Neutrophil (primary cell): ENCODE measurements at regions not wholly inside any gene's neighbourhood (a gene's known extent, or its start where the extent isn't known, plus 50 kb on each side); places are given as distances from the start of the nearest gene placed in this dataset.

ENCODE experiments used
- H3K27ac ChIP-seq: fragments of 200-600 bp; sonication (generic); 2 replicates; pipeline ENCODE4 v1.5.1; 2016; ENCODE audit warnings: mild to moderate bottlenecking, moderate library complexity
- H3K27me3 ChIP-seq: fragments of 200-600 bp; sonication (generic); 2 replicates; pipeline ENCODE4 v1.6.0; 2016; ENCODE audit warnings: mild to moderate bottlenecking
- H3K36me3 ChIP-seq: fragments of 200-600 bp; sonication (generic); 2 replicates; pipeline ENCODE4 v1.5.1; 2017
- H3K4me1 ChIP-seq, 2 experiments: fragments of 200-600 bp in 1 of 2; sonication (generic) in 1 of 2; 1 replicate in 1 of 2; 2 replicates in 1 of 2; pipeline versions ENCODE4 v1.5.1 to v1.6.1; 2013 to 2016; ENCODE audit warnings: low read depth in 1 of 2, low read length in 1 of 2, mild to moderate bottlenecking in 1 of 2, moderate library complexity in 1 of 2; ENCODE audit not compliant: control insufficient read depth in 1 of 2, insufficient read depth in 1 of 2
- H3K4me3 ChIP-seq, 2 experiments: fragments of 200-600 bp in 1 of 2; sonication (generic) in 1 of 2; 1 replicate in 1 of 2; 2 replicates in 1 of 2; pipeline ENCODE4 v1.5.1; 2013 to 2016; ENCODE audit warnings: low read depth in 1 of 2, low read length in 1 of 2, mild to moderate bottlenecking in 1 of 2, moderate library complexity in 1 of 2
- H3K9me3 ChIP-seq: fragments of 200-600 bp; sonication (generic); 2 replicates; pipeline ENCODE4 v1.5.1; 2016
- CTCF ChIP-seq: fragments of 200-600 bp; sonication (generic); IDR thresholded peaks from 2 replicates; pipeline ENCODE4 v1.5.1; 2016; ENCODE audit warnings: antibody characterized with exemption

GRCh38 chr20:58569241-58570125, 54.3 kb upstream of the APCDD1L start:
- Histone ChIP-seq H3K4me3 (no peak overlapping the region), H3K36me3 (no peaks in the 10 kb centered on the region), H3K27ac (no peak overlapping the region), H3K4me1 (peaks cover 0 to 4% of the 10 kb centered on the region in 2 experiments), H3K27me3 (peaks cover 14% of the 10 kb centered on the region), H3K9me3 (no peaks in the 10 kb centered on the region)
- TF ChIP-seq CTCF, result no peak

DNA sequence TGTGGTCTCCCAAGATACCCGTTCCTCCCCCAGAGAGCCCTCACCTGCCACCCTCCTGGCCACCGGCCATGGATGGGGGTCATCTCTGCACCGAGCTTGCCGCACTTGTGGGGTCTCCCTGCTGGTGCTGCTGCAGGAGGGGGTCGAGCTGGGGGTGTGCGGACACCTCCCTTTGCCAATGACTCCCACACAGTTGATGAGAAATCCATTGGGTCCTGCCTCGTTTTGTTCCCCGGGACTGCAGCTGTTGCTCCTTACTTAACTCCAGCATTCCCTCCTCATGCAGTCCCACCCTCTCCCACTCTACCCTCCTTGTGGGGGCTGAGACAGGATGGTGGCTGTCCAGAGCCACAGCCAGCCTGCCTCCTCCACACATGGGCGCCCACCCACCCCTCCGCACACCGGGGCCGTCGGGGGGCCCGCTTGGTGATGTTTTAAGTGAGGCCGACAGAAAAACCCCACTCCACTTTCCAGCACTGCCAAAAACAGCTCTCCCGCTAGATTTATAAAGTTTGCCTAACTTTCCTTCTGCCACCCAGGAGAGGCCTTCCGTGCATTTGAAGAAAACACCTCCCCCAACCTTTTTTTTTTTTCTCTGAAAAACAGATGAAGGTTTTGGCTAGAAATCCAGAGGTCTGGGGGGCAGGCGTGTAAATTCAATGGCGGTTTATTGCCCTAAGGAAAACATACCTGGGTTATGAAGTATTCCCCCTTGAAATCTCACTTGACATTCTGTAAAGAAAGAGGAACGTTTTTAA, 53.5 kb upstream of the APCDD1L start:
- no peak for TF ChIP-seq CTCF
- no peaks in the 10 kb centered on the region for H3K36me3 ChIP-seq
- peaks cover 0 to 4% of the 10 kb centered on the region in 2 experiments for H3K4me1 ChIP-seq
- peaks cover 14% of the 10 kb centered on the region for H3K27me3 ChIP-seq
- no peak overlapping the region for H3K27ac ChIP-seq
- H3K9me3 ChIP-seq, result no peaks in the 10 kb centered on the region
- H3K4me3 ChIP-seq, result no peak overlapping the region

- no peak for TF ChIP-seq CTCF
- no peaks in the 10 kb centered on the region for H3K9me3 ChIP-seq
These were observed 52.9 kb upstream of the APCDD1L start for GRCh38 chr20:58568126-58568482.

DNA sequence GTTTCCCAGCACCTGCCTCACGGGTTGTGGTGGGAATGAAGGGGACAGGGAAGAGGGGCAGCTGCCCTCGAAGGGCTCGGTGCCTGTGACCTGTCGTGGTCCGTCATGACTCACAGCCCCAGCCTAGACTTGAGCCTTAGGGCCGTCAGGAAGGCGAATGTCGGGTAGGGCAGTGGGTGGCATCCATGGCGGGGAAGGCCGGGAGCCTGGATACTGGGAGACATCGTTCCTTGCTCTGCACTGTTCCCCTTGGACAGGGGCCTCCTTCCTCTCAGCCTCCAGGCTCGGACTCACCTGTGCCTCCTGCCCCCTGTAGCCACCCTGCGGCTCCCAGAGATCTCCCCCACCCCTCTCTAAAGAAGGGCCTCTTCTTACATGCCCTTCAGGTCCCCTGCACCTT, 52.2 kb upstream of the APCDD1L start:
- no peak for TF ChIP-seq CTCF
- no peak overlapping the region for H3K4me3 ChIP-seq

More at GRCh38 chr20:58568126-58568482, 52.9 kb upstream of the APCDD1L start:
- no peak overlapping the region for H3K4me3 ChIP-seq
- peaks cover 0 to 4% of the 10 kb centered on the region in 2 experiments for H3K4me1 ChIP-seq
- H3K27me3 ChIP-seq, result peaks cover 11% of the 10 kb centered on the region
- H3K36me3 ChIP-seq, result no peaks in the 10 kb centered on the region
- H3K27ac ChIP-seq, result no peak overlapping the region

DNA sequence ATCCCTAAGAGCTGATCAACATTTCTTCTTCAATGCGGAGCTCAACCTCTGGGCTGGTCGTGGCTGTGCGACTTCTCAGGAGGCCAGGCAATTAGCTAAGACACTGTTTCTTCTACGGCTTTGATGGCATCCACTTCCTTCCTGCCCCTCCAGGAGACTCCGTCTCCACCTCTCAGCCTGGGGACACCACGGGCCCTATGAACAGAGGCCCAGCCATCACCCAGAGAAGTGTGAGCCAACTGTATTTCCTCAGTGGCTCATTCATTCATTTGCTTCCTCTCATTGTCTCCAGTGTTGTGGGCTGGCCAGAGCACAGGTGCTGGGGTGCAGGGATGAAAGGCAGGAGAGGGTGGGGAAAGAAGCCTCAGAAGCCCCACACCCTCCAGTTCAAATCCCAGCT, 51.8 kb upstream of the APCDD1L start:
- Histone ChIP-seq H3K27ac (no peak overlapping the region), H3K9me3 (no peaks in the 10 kb centered on the region), H3K36me3 (no peaks in the 10 kb centered on the region)

More for the DNA sequence above, 52.2 kb upstream of the APCDD1L start:
- H3K9me3 ChIP-seq, result no peaks in the 10 kb centered on the region
- H3K4me1 ChIP-seq, result peaks cover 0 to 4% of the 10 kb centered on the region in 2 experiments
- H3K27me3 ChIP-seq, result peaks cover 11% of the 10 kb centered on the region
- H3K27ac ChIP-seq, result no peak overlapping the region
- no peaks in the 10 kb centered on the region for H3K36me3 ChIP-seq

More for the DNA sequence above, 51.8 kb upstream of the APCDD1L start:
- Histone ChIP-seq H3K27me3 (peaks cover 11% of the 10 kb centered on the region), H3K4me1 (peaks cover 0 to 4% of the 10 kb centered on the region in 2 experiments), H3K4me3 (no peak overlapping the region)
- TF ChIP-seq CTCF, result no peak
